ENCODE measurements at regions not wholly inside any gene's neighbourhood (a gene's known extent, or its start where the extent isn't known, plus 50 kb on each side); places are given as distances from the start of the nearest gene placed in this dataset.
"Not testable (repeated sequence)": the region's sequence is repeated elsewhere in the genome, so short reads cannot be mapped to it uniquely, and the experiment has no call there.

DNA sequence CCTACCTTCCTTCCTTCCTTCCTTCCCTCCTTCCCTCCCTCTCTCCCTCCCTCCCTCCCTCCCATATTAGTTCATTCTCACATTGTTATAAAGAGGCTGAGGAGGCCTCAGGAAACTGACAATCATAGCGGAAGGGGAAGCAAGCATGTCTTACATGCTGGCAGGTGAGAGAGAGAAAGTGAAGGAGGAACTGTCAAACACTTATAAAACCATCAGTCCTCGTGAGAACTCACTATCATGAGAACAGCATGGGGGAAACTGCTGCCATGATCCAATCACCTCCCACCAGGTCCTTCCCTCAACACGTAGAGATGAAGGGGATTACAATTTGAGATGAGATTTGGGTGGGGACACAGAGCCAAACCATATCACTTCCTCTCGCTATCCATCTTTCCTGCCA is 281.6 kb upstream of the FOXF1 start:
- no peak for DNase-seq (ENCODE audit: low read depth)
- H3K4me3 ChIP-seq (ENCODE audit: low read depth, low read length): no peak overlapping the region

DNA sequence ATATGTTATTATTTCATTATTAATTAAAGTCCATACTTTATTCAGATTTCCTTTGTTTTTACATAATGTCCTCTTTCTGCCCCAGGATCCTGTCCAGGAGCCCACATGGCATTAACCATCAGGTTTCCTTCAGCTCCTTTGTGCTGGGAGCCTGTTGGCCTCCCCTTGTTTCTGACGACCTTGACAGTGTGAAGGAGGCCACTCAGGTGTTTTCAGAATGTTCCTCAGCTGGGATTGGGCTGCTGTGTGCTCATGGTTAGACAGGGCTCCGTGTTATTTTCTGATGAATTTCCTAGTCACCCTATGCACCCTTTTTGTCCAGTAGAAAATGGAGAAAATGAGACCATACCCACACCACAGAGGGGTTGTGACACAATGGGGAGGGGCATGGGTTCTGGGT is 281.0 kb upstream of the FOXF1 start:
- H3K4me3 ChIP-seq (ENCODE audit: low read depth, low read length): no peak overlapping the region
- no peak for DNase-seq (ENCODE audit: low read depth)
- TF ChIP-seq, protein P1, sequence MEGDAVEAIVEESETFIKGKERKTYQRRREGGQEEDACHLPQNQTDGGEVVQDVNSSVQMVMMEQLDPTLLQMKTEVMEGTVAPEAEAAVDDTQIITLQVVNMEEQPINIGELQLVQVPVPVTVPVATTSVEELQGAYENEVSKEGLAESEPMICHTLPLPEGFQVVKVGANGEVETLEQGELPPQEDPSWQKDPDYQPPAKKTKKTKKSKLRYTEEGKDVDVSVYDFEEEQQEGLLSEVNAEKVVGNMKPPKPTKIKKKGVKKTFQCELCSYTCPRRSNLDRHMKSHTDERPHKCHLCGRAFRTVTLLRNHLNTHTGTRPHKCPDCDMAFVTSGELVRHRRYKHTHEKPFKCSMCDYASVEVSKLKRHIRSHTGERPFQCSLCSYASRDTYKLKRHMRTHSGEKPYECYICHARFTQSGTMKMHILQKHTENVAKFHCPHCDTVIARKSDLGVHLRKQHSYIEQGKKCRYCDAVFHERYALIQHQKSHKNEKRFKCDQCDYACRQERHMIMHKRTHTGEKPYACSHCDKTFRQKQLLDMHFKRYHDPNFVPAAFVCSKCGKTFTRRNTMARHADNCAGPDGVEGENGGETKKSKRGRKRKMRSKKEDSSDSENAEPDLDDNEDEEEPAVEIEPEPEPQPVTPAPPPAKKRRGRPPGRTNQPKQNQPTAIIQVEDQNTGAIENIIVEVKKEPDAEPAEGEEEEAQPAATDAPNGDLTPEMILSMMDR (IDR thresholded peaks at IDR 0.05; ENCODE audit: control insufficient read depth, extremely low read depth, insufficient read depth): no peak

More for the DNA sequence above, 281.6 kb upstream of the FOXF1 start:
- TF ChIP-seq, protein P1 (IDR thresholded peaks at IDR 0.05; ENCODE audit: control insufficient read depth, extremely low read depth, insufficient read depth): no peak

DNA sequence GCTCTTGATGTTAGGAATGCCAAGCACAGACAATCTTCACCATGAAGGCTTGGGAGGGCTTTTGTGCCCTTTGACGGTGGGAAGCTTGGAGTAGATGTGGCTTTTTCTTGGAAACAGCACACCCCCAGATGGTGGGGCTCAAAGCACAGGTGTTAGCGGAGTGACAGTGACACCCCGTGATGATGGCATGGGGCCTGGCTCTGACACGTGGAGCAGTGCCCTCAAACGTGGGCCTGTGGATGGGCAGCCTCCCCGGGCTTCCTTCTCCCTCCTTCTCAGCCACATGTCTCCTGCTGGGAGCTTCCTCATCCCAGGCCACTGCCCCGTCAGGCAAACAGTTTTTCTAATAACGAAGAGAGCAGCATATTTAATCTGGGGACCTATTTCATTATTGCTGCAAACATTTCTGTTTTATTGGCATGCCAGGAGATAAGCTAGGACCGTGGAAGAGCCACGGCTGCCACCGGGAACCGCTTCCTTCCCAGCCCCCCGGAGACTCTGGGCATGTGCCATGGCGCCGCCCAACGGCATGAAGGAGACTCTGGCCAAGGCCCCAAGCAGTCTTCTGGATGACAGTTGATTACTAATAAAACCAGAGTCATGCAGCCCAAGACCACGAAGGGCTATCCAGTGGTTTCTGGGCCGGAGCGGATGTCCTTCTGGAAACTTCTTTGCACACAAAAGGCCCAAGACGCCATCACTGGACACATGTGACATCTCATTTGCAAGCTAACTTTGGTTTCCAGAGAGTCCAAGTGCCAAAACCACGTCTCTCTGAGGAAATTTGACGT is 280.3 kb upstream of the FOXF1 start:
- TF ChIP-seq, protein P1 (IDR thresholded peaks at IDR 0.05; ENCODE audit: control insufficient read depth, extremely low read depth, insufficient read depth): no peak

DNA sequence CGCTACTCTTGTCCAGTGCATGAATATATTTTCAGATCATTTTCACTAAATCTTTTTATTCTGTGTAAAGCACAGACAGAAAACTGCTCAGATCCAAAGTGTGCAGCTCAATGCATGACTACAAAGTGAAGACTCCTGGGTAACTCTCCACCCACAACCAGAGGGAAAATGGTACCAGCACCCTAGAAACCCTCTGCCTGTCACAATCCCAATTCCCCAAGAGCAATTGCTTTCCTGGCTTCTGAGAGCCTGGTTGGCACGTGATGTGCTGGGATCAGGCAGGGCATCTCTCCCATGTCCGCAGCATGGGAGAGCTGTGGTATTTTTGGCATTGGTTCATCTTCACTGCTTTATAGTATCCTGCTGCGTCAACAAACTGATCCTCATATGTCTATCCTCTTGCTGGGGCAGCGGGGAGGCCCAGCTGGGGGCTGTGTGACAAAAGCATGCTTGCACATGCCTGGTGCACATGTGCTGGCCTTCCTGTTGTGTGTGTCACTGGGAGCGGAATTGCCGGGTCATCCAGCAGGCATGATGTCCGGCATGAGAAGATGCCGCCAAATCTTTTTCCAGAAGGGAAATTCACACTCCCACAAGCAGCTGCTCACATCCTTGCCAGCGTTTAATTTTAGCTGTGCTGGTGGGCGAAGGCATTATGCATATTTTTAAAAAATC is 278.9 kb upstream of the FOXF1 start:
- TF ChIP-seq, protein P1 (IDR thresholded peaks at IDR 0.05; ENCODE audit: control insufficient read depth, extremely low read depth, insufficient read depth): no peak
- no peak for DNase-seq (ENCODE audit: low read depth)

More for the DNA sequence above, 280.3 kb upstream of the FOXF1 start:
- no peak for DNase-seq (ENCODE audit: low read depth)
- H3K4me3 ChIP-seq (ENCODE audit: low read depth, low read length): no peak overlapping the region

DNA sequence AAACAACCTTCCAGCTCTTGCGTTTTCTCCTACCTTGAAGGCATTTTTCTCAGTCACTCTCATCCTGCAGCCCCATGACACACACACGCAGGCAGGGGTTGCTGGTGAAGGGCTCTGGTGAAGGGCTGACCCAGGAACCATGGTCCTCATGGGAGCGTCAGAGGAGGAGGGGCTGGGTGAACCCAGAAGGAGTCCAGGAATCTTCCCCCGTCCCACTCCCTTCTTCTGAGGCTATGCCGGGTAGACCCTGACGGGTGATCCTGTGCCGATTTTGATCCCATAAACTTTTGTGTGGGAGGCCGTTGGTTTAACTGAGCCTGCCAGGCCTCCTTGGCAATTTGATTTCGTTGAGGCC is 278.4 kb upstream of the FOXF1 start:
- no peak for DNase-seq (ENCODE audit: low read depth)
- TF ChIP-seq, protein P1 (IDR thresholded peaks at IDR 0.05; ENCODE audit: control insufficient read depth, extremely low read depth, insufficient read depth): no peak
- no peak overlapping the region for H3K4me3 ChIP-seq (ENCODE audit: low read depth, low read length)

More for the DNA sequence above, 278.9 kb upstream of the FOXF1 start:
- H3K4me3 ChIP-seq (ENCODE audit: low read depth, low read length): no peak overlapping the region

DNA sequence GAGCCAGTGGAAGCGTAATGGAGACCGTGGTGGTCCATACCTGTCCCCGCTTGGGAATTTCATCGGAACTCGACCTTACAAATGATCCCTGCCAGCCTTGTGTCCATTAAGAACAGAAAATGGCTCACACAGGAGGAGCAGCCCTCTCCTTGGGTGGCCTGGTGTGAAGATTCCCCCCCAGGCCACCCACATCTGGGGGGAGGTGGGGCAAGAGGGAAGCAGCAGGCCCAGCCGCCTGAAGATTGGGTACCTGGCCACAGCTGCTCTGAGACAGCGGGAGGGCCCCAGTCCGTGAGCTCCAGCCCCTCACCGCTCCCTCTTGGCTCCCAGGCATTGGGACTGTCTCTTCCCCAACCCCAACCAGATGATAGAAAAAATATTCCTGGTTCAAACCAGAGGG is 277.8 kb upstream of the FOXF1 start:
- TF ChIP-seq, protein P1 (IDR thresholded peaks at IDR 0.05; ENCODE audit: control insufficient read depth, extremely low read depth, insufficient read depth): no peak
- no peak for DNase-seq (ENCODE audit: low read depth)
- H3K4me3 ChIP-seq (ENCODE audit: low read depth, low read length): no peak overlapping the region

DNA sequence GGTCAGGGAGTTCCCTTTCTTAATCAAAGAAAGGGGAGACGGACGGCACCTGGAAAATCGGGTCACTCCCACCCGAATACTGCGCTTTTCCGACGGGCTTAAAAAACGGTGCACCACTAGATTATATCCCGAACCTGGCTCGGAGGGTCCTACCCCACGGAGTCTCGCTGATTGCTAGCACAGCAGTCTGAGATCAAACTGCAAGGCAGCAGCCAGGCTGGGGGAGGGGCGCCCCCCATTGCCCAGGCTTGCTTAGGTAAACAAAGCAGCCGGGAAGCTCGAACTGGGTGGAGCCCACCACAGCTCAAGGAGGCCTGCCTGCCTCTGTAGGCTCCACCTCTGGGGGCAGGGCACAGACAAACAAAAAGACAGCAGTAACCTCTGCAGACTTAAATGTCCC is 276.8 kb upstream of the FOXF1 start:
- DNase-seq (ENCODE audit: low read depth); H3K4me3 ChIP-seq (ENCODE audit: low read depth, low read length): not testable (repeated sequence)
